IPS-20b (cell line): ENCODE measurements at regions not wholly inside any gene's neighbourhood (a gene's known extent, or its start where the extent isn't known, plus 50 kb on each side); places are given as distances from the start of the nearest gene placed in this dataset.

Source experiments
- H3K27ac ChIP-seq: one replicate; pipeline ENCODE4 v1.5.1; 2013; ENCODE audit warnings: low read length
- H3K27me3 ChIP-seq: 2 replicates; pipeline ENCODE4 v1.6.1; 2013; ENCODE audit warnings: mild to moderate bottlenecking, low read length, inconsistent platforms; ENCODE audit not compliant: insufficient read depth
- H3K36me3 ChIP-seq: 2 replicates; pipeline ENCODE4 v1.6.1; 2013; ENCODE audit warnings: low read depth, mild to moderate bottlenecking, inconsistent platforms, low read length, moderate library complexity; ENCODE audit not compliant: insufficient read depth
- H3K4me1 ChIP-seq: 2 replicates; pipeline ENCODE4 v1.6.1; 2013; ENCODE audit warnings: mild to moderate bottlenecking, control low read depth, inconsistent platforms, low read length, moderate library complexity; ENCODE audit not compliant: insufficient read depth
- H3K4me3 ChIP-seq: 2 replicates; pipeline ENCODE4 v1.5.1; 2013; ENCODE audit warnings: mild to moderate bottlenecking, low read length, inconsistent platforms
- H3K9ac ChIP-seq: 2 replicates; pipeline ENCODE4 v1.6.1; 2013; ENCODE audit warnings: low read depth, mild to moderate bottlenecking, inconsistent platforms, low read length, moderate library complexity
- H3K9me3 ChIP-seq: 2 replicates; pipeline ENCODE4 v1.6.1; 2013; ENCODE audit warnings: mild to moderate bottlenecking, low read depth, low read length, inconsistent platforms; ENCODE audit not compliant: insufficient read depth

DNA sequence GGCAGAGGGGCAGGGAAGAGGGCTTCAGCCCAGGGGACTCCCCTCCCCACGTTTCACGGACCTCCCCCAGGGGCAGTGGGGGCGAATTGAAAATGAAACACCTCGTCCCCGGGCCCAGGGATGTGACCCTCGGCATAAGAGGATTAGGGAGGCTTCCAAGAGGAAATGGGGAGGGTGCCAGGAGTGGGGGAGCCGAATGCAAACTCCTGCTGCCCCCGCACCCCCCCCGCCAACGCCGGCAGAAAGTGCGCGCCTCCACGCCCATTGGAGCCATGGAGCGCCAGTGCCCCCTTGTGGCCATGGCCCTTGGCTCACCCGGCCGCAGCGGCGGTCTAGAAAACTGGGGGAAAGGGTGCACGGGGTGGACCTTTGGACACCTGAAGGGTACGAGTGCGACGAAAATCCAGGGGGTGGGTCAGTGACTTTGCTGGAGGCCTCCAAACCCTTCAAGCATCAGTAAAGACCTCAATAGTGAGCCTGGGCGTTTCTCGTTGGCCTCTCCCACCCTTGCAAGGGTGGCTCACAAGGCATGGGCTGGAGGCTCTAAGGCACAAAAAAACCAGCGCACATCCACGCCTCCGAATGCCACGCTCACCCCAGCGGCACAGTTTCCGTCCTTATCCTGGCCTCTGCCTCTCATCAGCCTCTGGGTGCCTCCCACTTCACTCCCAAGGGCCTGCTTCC lies 120.8 kb upstream of the PJA1 start:
- Histone ChIP-seq H3K9ac (peak overlapping the region; percentile 37; the same call in 1 of the 2 replicates), H3K27me3 (peaks cover 61% of the 10 kb centered on the region), H3K27ac (no peak overlapping the region), H3K36me3 (no peaks in the 10 kb centered on the region), H3K4me1 (peaks cover 7% of the 10 kb centered on the region; the same call in 1 of the 2 replicates), H3K4me3 (peak overlapping the region; percentile 56; the same call in 1 of the 2 replicates), H3K9me3 (no peaks in the 10 kb centered on the region)

DNA sequence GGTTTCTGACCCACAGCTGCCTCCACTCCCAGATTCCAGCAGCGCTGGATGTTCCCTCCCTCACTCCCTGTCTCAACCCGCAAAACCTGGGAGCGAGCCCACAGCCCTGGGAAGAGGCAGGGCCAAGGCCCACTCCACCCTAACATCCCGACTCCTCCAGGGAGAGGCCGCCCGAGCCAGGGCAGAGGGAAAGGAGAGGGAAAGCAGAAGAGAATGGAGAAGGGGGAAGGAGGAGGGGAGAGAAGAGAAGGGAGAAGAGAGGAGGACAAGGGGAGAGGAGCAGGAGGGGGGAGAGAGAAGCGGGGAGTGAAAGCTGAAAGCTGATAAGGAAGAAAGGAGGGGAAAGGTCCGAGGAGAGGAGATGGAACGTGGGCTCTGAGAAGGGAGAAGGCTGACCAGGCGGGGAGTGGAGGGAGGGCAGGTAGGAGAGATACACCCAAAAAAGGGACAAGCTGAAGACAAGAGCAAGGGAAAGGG lies 120.2 kb upstream of the PJA1 start:
- H3K9ac ChIP-seq = peak overlapping the region; percentile 37; the same call in 1 of the 2 replicates
- peaks cover 65% of the 10 kb centered on the region for H3K27me3 ChIP-seq
- no peaks in the 10 kb centered on the region for H3K9me3 ChIP-seq
- no peak overlapping the region for H3K27ac ChIP-seq
- H3K4me3 ChIP-seq = peak overlapping the region; percentile 56; the same call in 1 of the 2 replicates
- peaks cover 7% of the 10 kb centered on the region; the same call in 1 of the 2 replicates for H3K4me1 ChIP-seq
- no peaks in the 10 kb centered on the region for H3K36me3 ChIP-seq

DNA sequence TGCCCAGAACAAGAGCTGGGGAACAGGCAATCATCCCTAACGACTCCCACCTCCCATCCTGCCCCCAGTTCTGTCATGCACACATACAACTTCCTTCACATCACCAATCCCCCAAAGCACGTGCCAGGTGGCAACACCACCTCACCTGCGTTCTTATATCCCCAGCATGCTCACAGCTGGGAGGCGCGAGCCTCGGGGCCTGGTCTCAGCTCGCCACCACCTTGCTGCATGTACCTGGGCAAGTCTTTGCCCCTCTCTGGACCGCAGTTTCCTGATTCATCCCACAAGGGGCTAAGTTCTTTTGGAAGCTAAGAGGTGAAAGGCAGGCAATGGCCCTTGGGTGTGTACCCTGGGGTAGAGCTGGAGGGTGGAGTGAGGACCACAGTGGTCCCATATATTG lies 119.2 kb upstream of the PJA1 start:
- no peaks in the 10 kb centered on the region for H3K9me3 ChIP-seq
- no peak overlapping the region for H3K9ac ChIP-seq
- H3K4me3 ChIP-seq = no peak overlapping the region
- H3K36me3 ChIP-seq = no peaks in the 10 kb centered on the region
- H3K27me3 ChIP-seq = peaks cover 67% of the 10 kb centered on the region
- no peak overlapping the region for H3K27ac ChIP-seq
- H3K4me1 ChIP-seq = peaks cover 12% of the 10 kb centered on the region; the same call in 1 of the 2 replicates

DNA sequence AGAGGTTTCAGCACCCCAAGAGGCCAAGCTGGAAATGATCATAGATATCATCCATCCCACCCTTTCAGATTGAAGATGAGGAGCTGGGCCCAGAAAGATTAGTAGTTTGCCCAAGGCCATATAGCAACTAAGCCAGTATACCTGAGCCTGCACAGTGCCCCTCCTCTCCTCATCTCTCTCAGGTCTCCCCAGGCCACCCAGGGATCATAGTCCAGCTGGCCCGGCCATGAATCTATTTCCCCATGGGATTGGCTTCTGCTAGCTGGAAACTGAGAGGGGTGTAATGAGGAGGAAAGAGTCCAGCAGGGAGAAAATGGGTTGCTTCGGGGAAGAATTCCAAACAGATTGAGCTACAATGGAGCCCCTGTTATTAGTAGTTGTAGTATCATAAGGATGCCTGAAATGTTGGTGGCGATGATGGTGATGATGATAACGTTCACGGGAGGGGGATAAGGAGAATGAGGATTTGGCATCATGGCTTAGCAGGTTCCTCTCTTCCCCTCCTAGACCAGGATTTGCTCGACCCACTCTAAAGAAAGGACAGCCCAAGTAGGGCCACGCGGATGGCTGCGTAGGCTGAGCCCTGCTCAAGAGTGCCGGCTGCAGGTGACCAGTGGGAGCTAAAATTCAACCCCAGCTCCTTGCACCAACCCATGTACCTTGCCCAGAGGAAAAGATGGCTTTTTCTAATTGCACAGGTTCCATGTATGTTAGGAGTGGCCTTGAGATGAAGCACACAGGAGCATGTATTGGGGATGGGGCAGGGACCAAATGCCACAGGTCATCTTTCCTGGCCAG lies 117.8 kb upstream of the PJA1 start:
- Histone ChIP-seq H3K36me3 (no peaks in the 10 kb centered on the region), H3K27ac (no peak overlapping the region), H3K4me1 (peaks cover 23% of the 10 kb centered on the region), H3K27me3 (peaks cover 77% of the 10 kb centered on the region), H3K9me3 (no peaks in the 10 kb centered on the region), H3K9ac (no peak overlapping the region), H3K4me3 (no peak overlapping the region)

DNA sequence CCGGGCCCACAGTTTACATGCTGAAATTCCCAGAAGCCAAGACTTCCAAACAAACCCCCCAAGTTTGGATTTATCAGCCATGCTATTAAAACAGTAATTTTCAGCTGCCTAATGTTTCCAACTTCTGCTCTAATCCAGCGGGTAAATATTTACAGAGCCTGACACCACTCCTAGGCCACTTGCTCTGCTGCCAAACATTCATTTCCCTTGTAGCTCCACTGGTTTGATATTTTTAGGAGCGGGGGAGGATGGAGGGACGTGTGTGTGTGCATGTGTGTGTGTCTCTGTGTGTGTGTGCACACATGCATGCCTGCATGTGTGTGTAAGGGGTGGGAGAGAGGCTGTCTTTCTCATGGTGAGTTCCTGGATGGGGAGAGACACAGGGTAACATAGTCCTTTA lies 115.7 kb upstream of the PJA1 start:
- Histone ChIP-seq H3K9ac (no peak overlapping the region), H3K27ac (no peak overlapping the region), H3K4me1 (peaks cover 23% of the 10 kb centered on the region), H3K9me3 (no peaks in the 10 kb centered on the region), H3K27me3 (peaks cover 81% of the 10 kb centered on the region), H3K36me3 (no peaks in the 10 kb centered on the region), H3K4me3 (no peak overlapping the region)

DNA sequence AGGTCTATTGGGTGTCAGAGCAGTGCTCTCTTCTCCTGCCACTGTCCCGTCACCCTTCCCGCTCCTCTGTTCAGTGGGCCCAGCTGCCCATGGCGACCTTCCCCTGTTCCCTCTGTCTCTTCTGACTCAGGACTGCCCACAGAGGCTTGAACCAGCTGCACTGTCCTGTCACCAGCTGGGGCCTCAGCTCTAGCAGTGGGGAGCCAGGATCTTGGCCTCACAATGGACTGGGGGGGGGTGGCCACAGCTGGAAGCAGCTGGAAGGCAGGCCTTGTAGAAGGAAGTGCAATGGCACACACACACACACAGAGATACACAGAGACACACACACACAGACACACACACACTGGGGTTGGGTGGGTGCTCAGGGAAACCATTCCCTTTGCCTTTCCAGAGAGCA lies 114.0 kb upstream of the PJA1 start:
- Histone ChIP-seq H3K4me3 (no peak overlapping the region), H3K4me1 (peaks cover 20% of the 10 kb centered on the region), H3K27ac (no peak overlapping the region), H3K36me3 (no peaks in the 10 kb centered on the region), H3K27me3 (peaks cover 82% of the 10 kb centered on the region), H3K9me3 (no peaks in the 10 kb centered on the region), H3K9ac (no peak overlapping the region)

DNA sequence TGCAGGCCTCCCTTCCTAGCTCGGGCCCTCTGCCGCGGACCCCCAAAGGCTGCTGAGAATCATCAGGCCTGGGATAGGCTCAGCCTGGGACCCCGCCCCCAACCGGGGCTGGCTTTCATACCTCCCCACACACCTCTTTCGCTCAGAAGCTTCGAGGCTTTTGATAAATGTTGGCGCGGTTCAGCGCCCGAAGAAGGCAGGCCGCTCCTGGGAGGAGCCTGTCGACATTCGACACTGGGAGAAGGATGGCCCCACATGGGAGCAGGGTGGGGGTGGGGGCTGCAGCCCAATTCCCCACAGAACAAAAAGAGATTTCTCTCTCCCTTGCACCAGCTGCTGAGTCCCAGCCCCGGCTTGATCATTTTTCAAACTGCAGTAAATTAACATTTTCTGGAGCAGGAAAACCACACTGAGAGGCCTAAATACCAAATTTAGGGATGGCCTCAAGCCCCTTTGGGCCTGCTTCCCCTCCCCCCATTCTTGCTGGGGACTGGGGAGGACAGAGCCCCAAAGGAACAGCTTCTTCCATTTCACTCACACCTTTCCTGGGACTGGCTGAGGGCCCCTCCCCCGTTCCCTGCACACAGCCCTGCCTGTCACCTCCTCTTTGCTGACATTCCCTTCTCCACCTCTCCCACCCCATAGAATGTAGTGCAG lies 112.9 kb upstream of the PJA1 start:
- peak overlapping the region; percentile 61; the same call in 1 of the 2 replicates for H3K9ac ChIP-seq
- H3K36me3 ChIP-seq = no peaks in the 10 kb centered on the region
- peak overlapping the region; percentile 26; the same call in 1 of the 2 replicates for H3K4me3 ChIP-seq
- H3K9me3 ChIP-seq = no peaks in the 10 kb centered on the region
- H3K27ac ChIP-seq = no peak overlapping the region
- peaks cover 20% of the 10 kb centered on the region for H3K4me1 ChIP-seq
- peaks cover 76% of the 10 kb centered on the region for H3K27me3 ChIP-seq

DNA sequence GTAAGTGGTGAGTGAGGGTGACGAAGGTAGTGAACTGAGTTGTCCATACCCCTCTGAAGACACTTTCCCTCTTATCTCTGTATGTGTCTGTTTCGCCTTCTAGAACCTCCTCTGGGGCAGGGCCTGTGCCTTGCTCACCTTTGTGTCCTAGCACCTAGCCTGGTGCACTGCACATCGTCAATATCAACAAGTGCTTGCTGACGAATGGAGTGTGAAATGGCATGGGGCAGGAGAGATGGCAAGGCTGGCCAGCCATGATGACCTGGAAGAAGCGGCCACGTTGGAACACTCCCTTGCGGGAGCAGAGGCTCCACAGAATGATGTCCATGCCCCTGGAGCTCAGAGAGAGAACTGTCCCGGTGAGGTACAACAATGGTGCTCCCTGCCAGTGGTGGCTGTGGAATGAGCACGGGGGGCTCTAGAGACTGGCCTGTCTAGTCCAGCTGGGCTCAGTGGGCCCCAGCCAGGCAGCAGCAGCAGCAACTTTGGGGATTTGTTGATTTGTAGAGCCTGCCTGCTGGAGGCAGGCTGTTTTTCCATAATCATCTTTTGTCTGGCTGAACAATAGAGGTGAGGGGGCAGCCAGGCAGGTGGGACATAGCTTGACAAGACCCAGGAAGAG lies 112.2 kb upstream of the PJA1 start:
- Histone ChIP-seq H3K27ac (no peak overlapping the region), H3K4me3 (no peak overlapping the region; the same call in 1 of the 2 replicates), H3K27me3 (peaks cover 70% of the 10 kb centered on the region), H3K9me3 (no peaks in the 10 kb centered on the region), H3K9ac (no peak overlapping the region), H3K36me3 (no peaks in the 10 kb centered on the region), H3K4me1 (peaks cover 17% of the 10 kb centered on the region)

DNA sequence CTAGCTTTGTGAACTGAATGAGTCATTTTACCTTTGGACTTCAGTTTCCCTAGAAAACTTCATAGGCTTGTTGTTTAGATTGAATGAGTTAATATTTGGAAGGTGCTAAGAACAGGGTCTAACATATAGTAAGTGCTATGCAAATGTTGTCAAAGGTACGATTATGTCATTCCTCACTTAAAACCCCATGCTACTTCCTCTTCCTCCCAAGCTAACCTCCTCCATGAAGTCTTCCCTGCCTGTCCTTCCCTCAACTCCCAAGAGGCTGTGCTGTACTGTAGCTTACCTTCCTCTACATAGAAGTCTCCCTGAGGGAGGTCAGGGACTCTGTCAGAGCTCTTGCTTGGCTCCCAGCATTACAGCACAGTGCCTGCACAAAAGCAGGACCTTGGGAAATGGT lies 103.4 kb upstream of the PJA1 start:
- Histone ChIP-seq H3K4me3 (no peak overlapping the region), H3K36me3 (no peaks in the 10 kb centered on the region), H3K9me3 (no peaks in the 10 kb centered on the region), H3K4me1 (peaks cover 3% of the 10 kb centered on the region; the same call in 1 of the 2 replicates), H3K27ac (no peak overlapping the region), H3K9ac (no peak overlapping the region), H3K27me3 (peaks cover 46% of the 10 kb centered on the region)

DNA sequence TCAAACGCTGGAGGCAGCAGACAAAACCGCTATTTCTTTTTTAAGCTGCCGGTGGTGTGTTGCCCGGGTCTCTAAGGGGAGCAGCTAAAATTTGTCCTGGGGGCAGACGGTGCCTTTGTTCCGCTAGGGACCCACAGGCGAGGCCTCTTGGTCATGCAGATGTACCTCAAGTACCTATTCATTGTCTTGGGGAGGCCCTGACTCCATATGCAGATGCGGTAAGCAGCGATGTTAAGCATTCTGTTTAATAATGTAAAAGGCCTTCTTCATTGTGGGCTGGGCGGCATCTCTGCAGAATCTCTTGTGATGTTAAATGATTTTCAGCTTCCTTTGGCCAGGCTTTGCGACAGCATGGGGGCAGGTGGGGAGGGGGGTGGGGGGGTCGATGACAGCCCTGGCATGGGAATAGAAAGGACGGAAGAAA lies 98.9 kb upstream of the PJA1 start:
- Histone ChIP-seq H3K4me3 (peak overlapping the region; percentile 31; the same call in 1 of the 2 replicates), H3K36me3 (no peaks in the 10 kb centered on the region), H3K9ac (no peak overlapping the region), H3K9me3 (no peaks in the 10 kb centered on the region), H3K27me3 (peaks cover 87% of the 10 kb centered on the region), H3K4me1 (peaks cover 18% of the 10 kb centered on the region; the same call in 1 of the 2 replicates), H3K27ac (no peak overlapping the region)

DNA sequence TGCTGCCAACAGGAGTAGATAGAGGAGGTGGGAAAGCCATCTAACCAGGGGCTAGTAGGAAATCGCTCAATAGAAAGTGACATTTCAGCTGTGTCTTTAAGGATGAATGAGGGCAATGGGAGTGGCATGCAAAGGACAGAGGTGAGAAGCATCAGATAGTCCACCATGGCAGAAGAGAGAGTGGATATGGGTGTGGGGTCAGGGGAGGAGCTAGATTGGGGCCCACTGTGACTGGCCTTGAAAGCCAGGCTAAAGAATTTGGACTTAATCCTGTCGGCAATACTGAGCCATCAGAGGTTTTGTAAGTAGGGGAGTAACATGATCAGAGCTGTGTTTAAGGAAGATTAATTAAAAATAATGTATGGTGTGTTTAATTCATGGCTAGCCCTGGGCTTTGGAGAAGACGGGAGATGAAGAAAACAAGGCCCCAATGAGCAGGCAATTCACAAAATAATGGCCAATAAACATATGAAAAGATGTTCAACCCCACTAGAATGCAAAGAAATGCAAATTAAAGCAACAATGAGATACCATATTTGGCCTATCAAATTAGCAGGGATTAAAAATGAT lies 98.1 kb upstream of the PJA1 start:
- Histone ChIP-seq H3K36me3 (no peaks in the 10 kb centered on the region), H3K27ac (no peak overlapping the region), H3K9ac (no peak overlapping the region), H3K4me3 (peak overlapping the region; percentile 31; the same call in 1 of the 2 replicates), H3K4me1 (peaks cover 18% of the 10 kb centered on the region; the same call in 1 of the 2 replicates), H3K27me3 (peaks cover 87% of the 10 kb centered on the region), H3K9me3 (no peaks in the 10 kb centered on the region)
